ENCODE measurements at regions not wholly inside any gene's neighbourhood (a gene's known extent, or its start where the extent isn't known, plus 50 kb on each side); places are given as distances from the start of the nearest gene placed in this dataset.

DNA sequence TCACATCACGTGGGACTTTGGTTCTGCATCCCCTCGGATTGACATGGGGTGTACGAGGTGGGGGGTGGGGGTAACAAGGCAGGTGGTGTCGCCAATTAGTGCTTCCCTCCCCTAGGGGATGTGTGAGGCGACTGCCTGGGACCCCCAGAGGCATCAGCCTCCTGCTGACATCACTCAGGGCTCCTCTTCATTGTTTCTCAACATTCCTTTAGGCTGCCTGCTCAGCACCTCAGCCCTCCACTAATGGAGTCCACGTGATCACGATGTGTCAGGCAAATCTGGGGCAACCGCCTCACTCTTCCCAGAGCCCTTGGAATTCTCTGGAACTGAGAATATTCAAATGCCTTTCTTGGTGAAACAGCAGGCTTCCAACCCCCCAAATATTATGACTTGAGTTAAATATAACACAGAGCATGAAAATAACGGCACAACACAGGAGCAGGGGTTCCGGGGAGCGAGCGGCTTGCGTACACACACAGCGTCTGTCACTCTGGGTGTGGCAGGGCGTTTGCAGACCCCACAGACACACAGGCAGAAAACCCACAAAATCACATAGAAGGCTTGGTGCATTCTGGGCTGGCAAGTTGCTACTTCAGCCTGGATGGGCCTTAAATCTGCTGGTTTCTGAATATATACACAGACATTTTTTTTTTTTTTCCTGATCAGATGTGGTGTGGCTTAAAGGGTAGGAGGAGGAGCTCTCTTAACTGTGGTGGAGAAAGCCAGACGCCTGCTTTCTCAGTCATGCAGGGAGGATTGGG lies 170.1 kb upstream of the CADM1 start:
- Mint-ChIP-seq H3K27me3 (peaks cover 4% of the 10 kb centered on the region), H3K4me1 (ENCODE audit: unreplicated experiment) (peaks cover 38% of the 10 kb centered on the region), H3K9me3 (no peaks in the 10 kb centered on the region), H3K4me3 (no peak overlapping the region), H3K36me3 (no peaks in the 10 kb centered on the region), H3K27ac (no peak overlapping the region)
- TF ChIP-seq, protein P1, sequence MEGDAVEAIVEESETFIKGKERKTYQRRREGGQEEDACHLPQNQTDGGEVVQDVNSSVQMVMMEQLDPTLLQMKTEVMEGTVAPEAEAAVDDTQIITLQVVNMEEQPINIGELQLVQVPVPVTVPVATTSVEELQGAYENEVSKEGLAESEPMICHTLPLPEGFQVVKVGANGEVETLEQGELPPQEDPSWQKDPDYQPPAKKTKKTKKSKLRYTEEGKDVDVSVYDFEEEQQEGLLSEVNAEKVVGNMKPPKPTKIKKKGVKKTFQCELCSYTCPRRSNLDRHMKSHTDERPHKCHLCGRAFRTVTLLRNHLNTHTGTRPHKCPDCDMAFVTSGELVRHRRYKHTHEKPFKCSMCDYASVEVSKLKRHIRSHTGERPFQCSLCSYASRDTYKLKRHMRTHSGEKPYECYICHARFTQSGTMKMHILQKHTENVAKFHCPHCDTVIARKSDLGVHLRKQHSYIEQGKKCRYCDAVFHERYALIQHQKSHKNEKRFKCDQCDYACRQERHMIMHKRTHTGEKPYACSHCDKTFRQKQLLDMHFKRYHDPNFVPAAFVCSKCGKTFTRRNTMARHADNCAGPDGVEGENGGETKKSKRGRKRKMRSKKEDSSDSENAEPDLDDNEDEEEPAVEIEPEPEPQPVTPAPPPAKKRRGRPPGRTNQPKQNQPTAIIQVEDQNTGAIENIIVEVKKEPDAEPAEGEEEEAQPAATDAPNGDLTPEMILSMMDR (conservative IDR thresholded peaks at IDR 0.05) = no peak
- DNase-seq (ENCODE audit: extremely low spot score, unreplicated experiment) = no peak

DNA sequence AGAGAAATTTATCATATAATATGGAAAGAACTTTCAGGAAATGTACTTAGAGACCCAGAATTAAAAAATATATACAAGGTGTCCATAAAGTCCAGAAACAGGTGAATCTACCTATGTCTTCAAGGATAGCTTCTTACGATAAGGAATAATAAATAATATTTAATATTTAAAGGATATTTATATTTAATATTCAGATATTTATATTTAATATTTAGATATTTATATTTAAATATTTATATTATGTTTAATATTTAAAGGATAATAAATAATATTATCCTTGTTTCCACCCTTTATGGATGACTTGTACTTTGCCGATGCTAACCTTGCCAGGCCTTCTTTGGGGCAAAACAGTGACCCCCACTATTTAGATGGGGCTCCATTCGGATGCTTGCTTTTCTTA lies 169.5 kb upstream of the CADM1 start:
- Mint-ChIP-seq H3K4me1 (ENCODE audit: unreplicated experiment) (peaks cover 38% of the 10 kb centered on the region), H3K9me3 (no peaks in the 10 kb centered on the region), H3K4me3 (no peak overlapping the region), H3K27me3 (peaks cover 5% of the 10 kb centered on the region), H3K27ac (no peak overlapping the region), H3K36me3 (peaks cover 1% of the 10 kb centered on the region)
- TF ChIP-seq, protein P1 (conservative IDR thresholded peaks at IDR 0.05) = no peak
- no peak for DNase-seq (ENCODE audit: extremely low spot score, unreplicated experiment)

DNA sequence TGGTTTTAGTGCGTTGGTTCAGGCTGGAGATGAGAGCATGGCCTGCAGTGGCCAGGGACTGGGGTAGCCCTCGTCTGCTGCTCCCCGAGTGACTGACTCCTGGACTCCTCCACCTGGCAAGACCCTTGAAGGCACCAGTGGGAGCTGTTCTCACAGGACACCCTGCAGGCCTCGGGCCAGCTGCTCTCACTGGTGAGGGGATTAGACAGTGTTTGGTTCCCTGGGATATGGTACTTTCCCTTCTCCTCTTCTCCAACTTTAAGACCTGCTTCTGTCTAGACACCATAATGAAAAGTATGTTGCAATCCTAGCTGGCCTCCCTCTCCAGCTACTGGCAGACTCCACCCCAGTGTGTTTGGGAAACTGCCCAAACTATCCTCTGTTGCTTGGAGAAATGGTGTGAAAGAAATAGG lies 168.8 kb upstream of the CADM1 start:
- peaks cover 3% of the 10 kb centered on the region for H3K36me3 Mint-ChIP-seq
- TF ChIP-seq, protein P1 (conservative IDR thresholded peaks at IDR 0.05) = no peak
- no peaks in the 10 kb centered on the region for H3K9me3 Mint-ChIP-seq
- no peak overlapping the region for H3K27ac Mint-ChIP-seq
- peaks cover 37% of the 10 kb centered on the region for H3K4me1 Mint-ChIP-seq (ENCODE audit: unreplicated experiment)
- DNase-seq (ENCODE audit: extremely low spot score, unreplicated experiment) = no peak
- H3K4me3 Mint-ChIP-seq = no peak overlapping the region
- H3K27me3 Mint-ChIP-seq = peaks cover 7% of the 10 kb centered on the region

GRCh38 chr11:115672412-115672811 lies 168.2 kb upstream of the CADM1 start:
- H3K36me3 Mint-ChIP-seq = peaks cover 3% of the 10 kb centered on the region
- TF ChIP-seq, protein P1 (conservative IDR thresholded peaks at IDR 0.05) = no peak
- H3K27ac Mint-ChIP-seq = no peak overlapping the region
- DNase-seq (ENCODE audit: extremely low spot score, unreplicated experiment) = no peak
- H3K9me3 Mint-ChIP-seq = no peaks in the 10 kb centered on the region
- peaks cover 32% of the 10 kb centered on the region for H3K4me1 Mint-ChIP-seq (ENCODE audit: unreplicated experiment)
- no peak overlapping the region for H3K4me3 Mint-ChIP-seq
- H3K27me3 Mint-ChIP-seq = peaks cover 7% of the 10 kb centered on the region

- H3K4me3 Mint-ChIP-seq = no peak overlapping the region
- no peaks in the 10 kb centered on the region for H3K9me3 Mint-ChIP-seq
- DNase-seq (ENCODE audit: extremely low spot score, unreplicated experiment) = no peak
- no peak overlapping the region for H3K27ac Mint-ChIP-seq
- H3K36me3 Mint-ChIP-seq = peaks cover 3% of the 10 kb centered on the region
- peaks cover 28% of the 10 kb centered on the region for H3K4me1 Mint-ChIP-seq (ENCODE audit: unreplicated experiment)
- TF ChIP-seq, protein P1 (conservative IDR thresholded peaks at IDR 0.05) = no peak
- H3K27me3 Mint-ChIP-seq = peaks cover 8% of the 10 kb centered on the region
Measured at GRCh38 chr11:115670538-115671205, 166.5 kb upstream of the CADM1 start.

Measured in type B pancreatic cell (in vitro differentiated cells).